ELR (cell line): ENCODE measurements at regions not wholly inside any gene's neighbourhood (a gene's known extent, or its start where the extent isn't known, plus 50 kb on each side); places are given as distances from the start of the nearest gene placed in this dataset.
A peak's percentile ranks its signal among the peaks of the same experiment; 100 is the strongest.

ENCODE experiments used
- DNase-seq: peaks from one replicate; pipeline ENCODE4 v3.0.0-alpha.2; 2015; ENCODE audit warnings: low read depth

- DNase-seq = no peak
Measured at GRCh38 chr2:196530910-196531309, 108.6 kb upstream of the CCDC150 start.

GRCh38 chr2:196533772-196534397, 105.6 kb upstream of the CCDC150 start:
- DNase-seq = no peak

- DNase-seq = no peak
Measured at GRCh38 chr2:196534495-196534894, 105.0 kb upstream of the CCDC150 start.

GRCh38 chr2:196535061-196535460, 104.5 kb upstream of the CCDC150 start:
- no peak for DNase-seq

- DNase-seq = peak; percentile 47
Measured at GRCh38 chr2:196535742-196536141, 103.8 kb upstream of the CCDC150 start.

GRCh38 chr2:196537311-196537710, 102.2 kb upstream of the CCDC150 start:
- no peak for DNase-seq

- DNase-seq = no peak
Measured at GRCh38 chr2:196538189-196538588, 101.3 kb upstream of the CCDC150 start.

- DNase-seq = no peak
Measured at GRCh38 chr2:196538646-196539045, 100.9 kb upstream of the CCDC150 start.

GRCh38 chr2:196544906-196545433, 94.5 kb upstream of the CCDC150 start:
- peak; percentile 13 for DNase-seq

GRCh38 chr2:196546151-196546919, 93.2 kb upstream of the CCDC150 start:
- DNase-seq = no peak

GRCh38 chr2:196549052-196549451, 90.5 kb upstream of the CCDC150 start:
- no peak for DNase-seq

- no peak for DNase-seq
Measured at GRCh38 chr2:196551014-196551413, 88.5 kb upstream of the CCDC150 start.

- DNase-seq = no peak
Measured at GRCh38 chr2:196555161-196555560, 84.4 kb upstream of the CCDC150 start.

- no peak for DNase-seq
Measured at GRCh38 chr2:196555726-196556125, 83.8 kb upstream of the CCDC150 start.

- no peak for DNase-seq
Measured at GRCh38 chr2:196558497-196558896, 81.0 kb upstream of the CCDC150 start.

GRCh38 chr2:196563876-196564275, 75.6 kb upstream of the CCDC150 start:
- DNase-seq = no peak

- DNase-seq = no peak
Measured at GRCh38 chr2:196565106-196565765, 74.3 kb upstream of the CCDC150 start.

- no peak for DNase-seq
Measured at GRCh38 chr2:196565982-196566381, 73.5 kb upstream of the CCDC150 start.

GRCh38 chr2:196566961-196567666, 72.4 kb upstream of the CCDC150 start:
- no peak for DNase-seq

GRCh38 chr2:196568506-196568905, 71.0 kb upstream of the CCDC150 start:
- DNase-seq = no peak

GRCh38 chr2:196584903-196585302, 54.6 kb upstream of the CCDC150 start:
- no peak for DNase-seq

GRCh38 chr2:196586511-196586991, 53.0 kb upstream of the CCDC150 start:
- DNase-seq = peak; percentile 96
